NT2/D1 (cell line): ENCODE measurements at regions not wholly inside any gene's neighbourhood (a gene's known extent, or its start where the extent isn't known, plus 50 kb on each side); places are given as distances from the start of the nearest gene placed in this dataset.

Source experiments
- SUZ12 ChIP-seq: IDR thresholded peaks from 2 replicates; pipeline ENCODE4 v1.6.1; 2011; ENCODE audit not compliant: insufficient read length, insufficient read depth; ENCODE audit errors: extremely low read depth
- YY1 ChIP-seq: IDR thresholded peaks from 2 replicates; pipeline ENCODE4 v1.6.1; 2011; ENCODE audit not compliant: insufficient read length, insufficient read depth
- ZNF274 ChIP-seq: IDR thresholded peaks from 2 replicates; pipeline ENCODE4 v1.6.1; 2011; ENCODE audit warnings: mild to moderate bottlenecking, low read depth, low read length

GRCh38 chr2:240346015-240346752 lies 89.3 kb upstream of the GPC1 start:
- TF ChIP-seq YY1 (no peak), ZNF274 (no peak), SUZ12 (no peak)
